ENCODE measurements at regions not wholly inside any gene's neighbourhood (a gene's known extent, or its start where the extent isn't known, plus 50 kb on each side); places are given as distances from the start of the nearest gene placed in this dataset.

DNA sequence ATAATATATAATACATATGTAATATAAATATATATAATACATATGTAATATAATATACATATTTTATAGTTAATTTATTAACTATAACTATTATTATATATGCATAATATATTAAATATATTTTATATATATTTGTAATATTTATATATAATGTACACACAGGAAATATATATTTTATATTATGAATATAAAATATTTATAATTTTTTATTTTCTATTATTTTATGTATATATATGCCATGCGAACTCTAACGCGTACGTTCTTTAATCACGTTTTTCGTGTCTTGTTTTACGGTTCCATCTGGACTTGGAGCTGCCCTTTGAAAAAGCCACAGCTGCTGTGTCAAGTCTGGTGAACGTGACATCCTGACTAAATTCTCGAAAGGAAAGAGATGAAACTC, 332.1 kb downstream of the ASMT start:
- TF ChIP-seq, protein P1, sequence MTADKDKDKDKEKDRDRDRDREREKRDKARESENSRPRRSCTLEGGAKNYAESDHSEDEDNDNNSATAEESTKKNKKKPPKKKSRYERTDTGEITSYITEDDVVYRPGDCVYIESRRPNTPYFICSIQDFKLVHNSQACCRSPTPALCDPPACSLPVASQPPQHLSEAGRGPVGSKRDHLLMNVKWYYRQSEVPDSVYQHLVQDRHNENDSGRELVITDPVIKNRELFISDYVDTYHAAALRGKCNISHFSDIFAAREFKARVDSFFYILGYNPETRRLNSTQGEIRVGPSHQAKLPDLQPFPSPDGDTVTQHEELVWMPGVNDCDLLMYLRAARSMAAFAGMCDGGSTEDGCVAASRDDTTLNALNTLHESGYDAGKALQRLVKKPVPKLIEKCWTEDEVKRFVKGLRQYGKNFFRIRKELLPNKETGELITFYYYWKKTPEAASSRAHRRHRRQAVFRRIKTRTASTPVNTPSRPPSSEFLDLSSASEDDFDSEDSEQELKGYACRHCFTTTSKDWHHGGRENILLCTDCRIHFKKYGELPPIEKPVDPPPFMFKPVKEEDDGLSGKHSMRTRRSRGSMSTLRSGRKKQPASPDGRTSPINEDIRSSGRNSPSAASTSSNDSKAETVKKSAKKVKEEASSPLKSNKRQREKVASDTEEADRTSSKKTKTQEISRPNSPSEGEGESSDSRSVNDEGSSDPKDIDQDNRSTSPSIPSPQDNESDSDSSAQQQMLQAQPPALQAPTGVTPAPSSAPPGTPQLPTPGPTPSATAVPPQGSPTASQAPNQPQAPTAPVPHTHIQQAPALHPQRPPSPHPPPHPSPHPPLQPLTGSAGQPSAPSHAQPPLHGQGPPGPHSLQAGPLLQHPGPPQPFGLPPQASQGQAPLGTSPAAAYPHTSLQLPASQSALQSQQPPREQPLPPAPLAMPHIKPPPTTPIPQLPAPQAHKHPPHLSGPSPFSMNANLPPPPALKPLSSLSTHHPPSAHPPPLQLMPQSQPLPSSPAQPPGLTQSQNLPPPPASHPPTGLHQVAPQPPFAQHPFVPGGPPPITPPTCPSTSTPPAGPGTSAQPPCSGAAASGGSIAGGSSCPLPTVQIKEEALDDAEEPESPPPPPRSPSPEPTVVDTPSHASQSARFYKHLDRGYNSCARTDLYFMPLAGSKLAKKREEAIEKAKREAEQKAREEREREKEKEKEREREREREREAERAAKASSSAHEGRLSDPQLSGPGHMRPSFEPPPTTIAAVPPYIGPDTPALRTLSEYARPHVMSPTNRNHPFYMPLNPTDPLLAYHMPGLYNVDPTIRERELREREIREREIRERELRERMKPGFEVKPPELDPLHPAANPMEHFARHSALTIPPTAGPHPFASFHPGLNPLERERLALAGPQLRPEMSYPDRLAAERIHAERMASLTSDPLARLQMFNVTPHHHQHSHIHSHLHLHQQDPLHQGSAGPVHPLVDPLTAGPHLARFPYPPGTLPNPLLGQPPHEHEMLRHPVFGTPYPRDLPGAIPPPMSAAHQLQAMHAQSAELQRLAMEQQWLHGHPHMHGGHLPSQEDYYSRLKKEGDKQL (CRISPR knock-in tag; IDR thresholded peaks at IDR 0.05; ENCODE audit: low read depth), result no peak
- no peak for TF ChIP-seq NCOA1 (CRISPR knock-in tag; IDR thresholded peaks at IDR 0.05)
- TF ChIP-seq, protein P2, sequence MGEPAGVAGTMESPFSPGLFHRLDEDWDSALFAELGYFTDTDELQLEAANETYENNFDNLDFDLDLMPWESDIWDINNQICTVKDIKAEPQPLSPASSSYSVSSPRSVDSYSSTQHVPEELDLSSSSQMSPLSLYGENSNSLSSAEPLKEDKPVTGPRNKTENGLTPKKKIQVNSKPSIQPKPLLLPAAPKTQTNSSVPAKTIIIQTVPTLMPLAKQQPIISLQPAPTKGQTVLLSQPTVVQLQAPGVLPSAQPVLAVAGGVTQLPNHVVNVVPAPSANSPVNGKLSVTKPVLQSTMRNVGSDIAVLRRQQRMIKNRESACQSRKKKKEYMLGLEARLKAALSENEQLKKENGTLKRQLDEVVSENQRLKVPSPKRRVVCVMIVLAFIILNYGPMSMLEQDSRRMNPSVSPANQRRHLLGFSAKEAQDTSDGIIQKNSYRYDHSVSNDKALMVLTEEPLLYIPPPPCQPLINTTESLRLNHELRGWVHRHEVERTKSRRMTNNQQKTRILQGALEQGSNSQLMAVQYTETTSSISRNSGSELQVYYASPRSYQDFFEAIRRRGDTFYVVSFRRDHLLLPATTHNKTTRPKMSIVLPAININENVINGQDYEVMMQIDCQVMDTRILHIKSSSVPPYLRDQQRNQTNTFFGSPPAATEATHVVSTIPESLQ (CRISPR knock-in tag; conservative IDR thresholded peaks at IDR 0.05), result no peak
- no peak for TF ChIP-seq ZBTB7A (CRISPR knock-in tag; IDR thresholded peaks at IDR 0.05)
- TF ChIP-seq, protein P3, sequence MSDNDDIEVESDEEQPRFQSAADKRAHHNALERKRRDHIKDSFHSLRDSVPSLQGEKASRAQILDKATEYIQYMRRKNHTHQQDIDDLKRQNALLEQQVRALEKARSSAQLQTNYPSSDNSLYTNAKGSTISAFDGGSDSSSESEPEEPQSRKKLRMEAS (IDR thresholded peaks at IDR 0.05), result no peak
- TF ChIP-seq, protein P4, sequence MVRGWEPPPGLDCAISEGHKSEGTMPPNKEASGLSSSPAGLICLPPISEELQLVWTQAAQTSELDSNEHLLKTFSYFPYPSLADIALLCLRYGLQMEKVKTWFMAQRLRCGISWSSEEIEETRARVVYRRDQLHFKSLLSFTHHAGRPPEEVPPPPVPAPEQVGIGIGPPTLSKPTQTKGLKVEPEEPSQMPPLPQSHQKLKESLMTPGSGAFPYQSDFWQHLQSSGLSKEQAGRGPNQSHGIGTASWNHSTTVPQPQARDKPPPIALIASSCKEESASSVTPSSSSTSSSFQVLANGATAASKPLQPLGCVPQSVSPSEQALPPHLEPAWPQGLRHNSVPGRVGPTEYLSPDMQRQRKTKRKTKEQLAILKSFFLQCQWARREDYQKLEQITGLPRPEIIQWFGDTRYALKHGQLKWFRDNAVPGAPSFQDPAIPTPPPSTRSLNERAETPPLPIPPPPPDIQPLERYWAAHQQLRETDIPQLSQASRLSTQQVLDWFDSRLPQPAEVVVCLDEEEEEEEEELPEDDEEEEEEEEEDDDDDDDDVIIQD (CRISPR knock-in tag; IDR thresholded peaks at IDR 0.05; ENCODE audit: low read depth), result no peak
- TF ChIP-seq HCFC1 (IDR thresholded peaks at IDR 0.05; ENCODE audit: low read depth, low read length), result no peak
- TF ChIP-seq, protein P5, sequence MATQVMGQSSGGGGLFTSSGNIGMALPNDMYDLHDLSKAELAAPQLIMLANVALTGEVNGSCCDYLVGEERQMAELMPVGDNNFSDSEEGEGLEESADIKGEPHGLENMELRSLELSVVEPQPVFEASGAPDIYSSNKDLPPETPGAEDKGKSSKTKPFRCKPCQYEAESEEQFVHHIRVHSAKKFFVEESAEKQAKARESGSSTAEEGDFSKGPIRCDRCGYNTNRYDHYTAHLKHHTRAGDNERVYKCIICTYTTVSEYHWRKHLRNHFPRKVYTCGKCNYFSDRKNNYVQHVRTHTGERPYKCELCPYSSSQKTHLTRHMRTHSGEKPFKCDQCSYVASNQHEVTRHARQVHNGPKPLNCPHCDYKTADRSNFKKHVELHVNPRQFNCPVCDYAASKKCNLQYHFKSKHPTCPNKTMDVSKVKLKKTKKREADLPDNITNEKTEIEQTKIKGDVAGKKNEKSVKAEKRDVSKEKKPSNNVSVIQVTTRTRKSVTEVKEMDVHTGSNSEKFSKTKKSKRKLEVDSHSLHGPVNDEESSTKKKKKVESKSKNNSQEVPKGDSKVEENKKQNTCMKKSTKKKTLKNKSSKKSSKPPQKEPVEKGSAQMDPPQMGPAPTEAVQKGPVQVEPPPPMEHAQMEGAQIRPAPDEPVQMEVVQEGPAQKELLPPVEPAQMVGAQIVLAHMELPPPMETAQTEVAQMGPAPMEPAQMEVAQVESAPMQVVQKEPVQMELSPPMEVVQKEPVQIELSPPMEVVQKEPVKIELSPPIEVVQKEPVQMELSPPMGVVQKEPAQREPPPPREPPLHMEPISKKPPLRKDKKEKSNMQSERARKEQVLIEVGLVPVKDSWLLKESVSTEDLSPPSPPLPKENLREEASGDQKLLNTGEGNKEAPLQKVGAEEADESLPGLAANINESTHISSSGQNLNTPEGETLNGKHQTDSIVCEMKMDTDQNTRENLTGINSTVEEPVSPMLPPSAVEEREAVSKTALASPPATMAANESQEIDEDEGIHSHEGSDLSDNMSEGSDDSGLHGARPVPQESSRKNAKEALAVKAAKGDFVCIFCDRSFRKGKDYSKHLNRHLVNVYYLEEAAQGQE (IDR thresholded peaks at IDR 0.05; ENCODE audit: borderline replicate concordance in 1 of 2, low read depth in 1 of 2, low read length in 2 of 2), result no peak
- no peak for TF ChIP-seq CBX1 (IDR thresholded peaks at IDR 0.05; ENCODE audit: low read depth)
- TF ChIP-seq RFX5 (IDR thresholded peaks at IDR 0.05; ENCODE audit: low read depth, low read length), result no peak
- TF ChIP-seq NR3C1 (CRISPR knock-in tag; IDR thresholded peaks at IDR 0.05), result no peak

All from HepG2 (cell line).